HCT116 (cell line): ENCODE measurements at regions not wholly inside any gene's neighbourhood (a gene's known extent, or its start where the extent isn't known, plus 50 kb on each side); places are given as distances from the start of the nearest gene placed in this dataset.

Experiments used
- ATAC-seq: fragments of 200-7000 bp; cut with Tn5 transposase; 2 replicates; pipeline ENCODE4 v1.9.1; 2020; ENCODE audit warnings: mild to moderate bottlenecking, moderate library complexity
- BruUV-seq: library from RNA; stranded (reverse); fragments of 400-500 nt; replicated peaks from 2 replicates; lab custom pipeline; 2021; lab: Mats Ljungman, UMichigan
- CTCF ChIA-PET: fragments of 300-600 bp; sonication (Branson Sonifier 250); formaldehyde crosslinking; loops from one replicate; lab custom pipeline; 2021; ENCODE audit warnings: antibody characterized with exemption; lab: Charles Lee
- POLR2A ChIA-PET: fragments of 300-600, 350-600 bp; sonication (Branson Sonifier 250); formaldehyde crosslinking; loops from one replicate; lab custom pipeline; 2021; ENCODE audit warnings: antibody characterized with exemption; lab: Charles Lee
- RAD21 ChIA-PET, 2 experiments: fragments of 300-600 bp; sonication (Branson Sonifier 250); formaldehyde crosslinking; loops; one replicate each; lab custom pipeline; 2023; ENCODE audit warnings: low total read pairs in 2 of 2; ENCODE audit not compliant: uncharacterized antibody in 2 of 2, unreplicated experiment in 2 of 2, low non-redundant PET in 1 of 2; lab: Charles Lee
- DNase-seq: peaks from one replicate; pipeline ENCODE4 v3.0.0-alpha.2; 2010; ENCODE audit warnings: low read depth, low spot score
- H2AFZ ChIP-seq: fragments of 200-600 bp; shearing (Covaris generic), sonication (generic); 2 replicates; pipeline ENCODE4 v1.6.1; 2017; ENCODE audit warnings: low read depth, mixed run types, mixed read lengths, antibody characterized with exemption, low read length; ENCODE audit not compliant: poor library complexity, severe bottlenecking
- H3K27ac ChIP-seq: 2 replicates; pipeline ENCODE4 v1.5.1; 2012; ENCODE audit warnings: low read depth, low read length
- H3K27me3 ChIP-seq: fragments of 200-600 bp; sonication (generic); 2 replicates; pipeline ENCODE4 v1.6.1; 2016; ENCODE audit warnings: mixed run types, low read length, mixed read lengths; ENCODE audit not compliant: insufficient read depth
- H3K36me3 ChIP-seq, 2 experiments: fragments of 200-500 bp in 1 of 2; fragments of 200-600 bp in 1 of 2; sonication (Bioruptor generic) in 1 of 2; sonication (generic) in 1 of 2; 2 replicates each; pipeline versions ENCODE4 v1.5.1 to v1.6.1; 2014 to 2016; ENCODE audit warnings: low read length in 2 of 2, inconsistent platforms in 1 of 2, mixed read lengths in 1 of 2, mixed run types in 1 of 2; ENCODE audit not compliant: insufficient read depth in 2 of 2, control insufficient read depth in 1 of 2
- H3K4me1 ChIP-seq, 2 experiments: fragments of 200-600 bp in 1 of 2; sonication (generic) in 1 of 2; 2 replicates each; pipeline versions ENCODE4 v1.5.1 to v1.6.1; 2012 to 2017; ENCODE audit warnings: low read length in 2 of 2, inconsistent platforms in 1 of 2, mild to moderate bottlenecking in 1 of 2, mixed read lengths in 1 of 2, mixed run types in 1 of 2, moderate library complexity in 1 of 2; ENCODE audit not compliant: insufficient read depth in 2 of 2, control insufficient read depth in 1 of 2
- H3K4me2 ChIP-seq: fragments of 200-600 bp; sonication (generic); 2 replicates; pipeline ENCODE4 v1.6.1; 2017; ENCODE audit warnings: mixed run types, low read length, mixed read lengths
- H3K4me3 ChIP-seq, 2 experiments: fragments of 200-600 bp in 1 of 2; sonication (generic) in 1 of 2; replicated peaks in 1 of 2; 2 replicates each; pipeline ENCODE4 v1.5.1; 2011 to 2016; ENCODE audit warnings: low read length in 2 of 2, control low read depth in 1 of 2, low read depth in 1 of 2, mild to moderate bottlenecking in 1 of 2, mixed read lengths in 1 of 2, mixed run types in 1 of 2
- H3K79me2 ChIP-seq: fragments of 200-600 bp; sonication (generic); 2 replicates; pipeline ENCODE4 v1.6.1; 2017; ENCODE audit warnings: mild to moderate bottlenecking, mixed run types, low read length, moderate library complexity, mixed read lengths; ENCODE audit not compliant: insufficient read depth
- H3K9ac ChIP-seq: fragments of 200-600 bp; sonication (generic); 2 replicates; pipeline ENCODE4 v1.6.1; 2016; ENCODE audit warnings: low read length, mixed read lengths
- H3K9me2 ChIP-seq: fragments of 200-600 bp; sonication (generic), shearing (Covaris generic); 2 replicates; pipeline ENCODE4 v1.6.1; 2017; ENCODE audit warnings: mixed run types, mild to moderate bottlenecking, moderate library complexity; ENCODE audit not compliant: insufficient read depth
- H3K9me3 ChIP-seq, 2 experiments: fragments of 200-500 bp in 1 of 2; fragments of 200-600 bp in 1 of 2; sonication (Bioruptor generic) in 1 of 2; sonication (generic) in 1 of 2; 2 replicates each; pipeline ENCODE4 v1.6.1; 2014 to 2017; ENCODE audit warnings: low read length in 2 of 2, mixed read lengths in 2 of 2, inconsistent platforms in 1 of 2, low read depth in 1 of 2, mild to moderate bottlenecking in 1 of 2, mixed run types in 1 of 2, moderate library complexity in 1 of 2; ENCODE audit not compliant: control insufficient read depth in 1 of 2, insufficient read depth in 1 of 2
- H4K20me1 ChIP-seq: fragments of 200-600 bp; sonication (generic), shearing (Covaris generic); 2 replicates; pipeline ENCODE4 v1.6.1; 2017; ENCODE audit warnings: mixed run types, mild to moderate bottlenecking, moderate library complexity; ENCODE audit not compliant: insufficient read depth
- CBX3 ChIP-seq: IDR thresholded peaks from 2 replicates; pipeline ENCODE4 v1.6.1; 2012; ENCODE audit warnings: low read depth
- CEBPB ChIP-seq: IDR thresholded peaks from 2 replicates; pipeline ENCODE4 v1.6.1; 2012; ENCODE audit warnings: low read depth
- CTCF ChIP-seq, 3 experiments: fragments of 200-600 bp in 1 of 3; sonication (generic) in 1 of 3; IDR thresholded peaks in 2 of 3; conservative IDR thresholded peaks in 1 of 3; 2 replicates each; pipeline ENCODE4 v1.5.1; 2012 to 2017; ENCODE audit warnings: low read depth in 2 of 3, low read length in 2 of 3, antibody characterized with exemption in 1 of 3, borderline replicate concordance in 1 of 3, control low read depth in 1 of 3, mild to moderate bottlenecking in 1 of 3, mixed read lengths in 1 of 3, mixed run types in 1 of 3, moderate library complexity in 1 of 3; ENCODE audit not compliant: insufficient read depth in 1 of 3
- ELF1 ChIP-seq: IDR thresholded peaks from 2 replicates; pipeline ENCODE4 v1.6.1; 2012; ENCODE audit warnings: low read depth, borderline replicate concordance
- EZH2phosphoT487 ChIP-seq: fragments of 200-600 bp; IDR thresholded peaks from 2 replicates; pipeline ENCODE4 v1.6.1; 2018; ENCODE audit warnings: antibody characterized with exemption, borderline replicate concordance
- FOSL1 ChIP-seq: IDR thresholded peaks from 2 replicates; pipeline ENCODE4 v1.6.1; 2012; ENCODE audit warnings: low read depth
- JUND ChIP-seq: IDR thresholded peaks from 2 replicates; pipeline ENCODE4 v1.6.1; 2012
- POLR2A ChIP-seq: IDR thresholded peaks from 2 replicates; pipeline ENCODE4 v1.7.0; 2011; ENCODE audit warnings: borderline replicate concordance; ENCODE audit not compliant: insufficient read depth, insufficient read length; ENCODE audit errors: extremely low read depth
- SIN3A ChIP-seq: IDR thresholded peaks from 2 replicates; pipeline ENCODE4 v1.6.1; 2012; ENCODE audit warnings: low read depth
- SP1 ChIP-seq: IDR thresholded peaks from 2 replicates; pipeline ENCODE4 v1.6.1; 2012; ENCODE audit warnings: low read depth
- TCF7L2 ChIP-seq: IDR thresholded peaks from 2 replicates; pipeline ENCODE4 v1.7.0; 2011; ENCODE audit warnings: borderline replicate concordance, inconsistent platforms; ENCODE audit not compliant: insufficient read depth, insufficient read length; ENCODE audit errors: extremely low read depth
- YY1 ChIP-seq: IDR thresholded peaks from 2 replicates; pipeline ENCODE4 v1.6.1; 2011; ENCODE audit warnings: low read length, low read depth, moderate library complexity, mild to moderate bottlenecking; ENCODE audit not compliant: insufficient replicate concordance; ENCODE audit errors: extremely low read depth
- ZBTB33 ChIP-seq: IDR thresholded peaks from 2 replicates; pipeline ENCODE4 v1.6.1; 2011; ENCODE audit warnings: mild to moderate bottlenecking, low read length, moderate library complexity; ENCODE audit not compliant: insufficient replicate concordance; ENCODE audit errors: extremely low read depth
- ZNF274 ChIP-seq: fragments of 200-500 bp; sonication (Bioruptor generic); IDR thresholded peaks from 2 replicates; pipeline ENCODE4 v1.6.1; 2014; ENCODE audit warnings: mild to moderate bottlenecking, low read depth, low read length, inconsistent platforms
- intact Hi-C: fragments of 100-400 bp; cut with micrococcal nuclease; formaldehyde crosslinking; loops from 2 replicates; pipeline ENCODE4 v1.10.0; 2022
- TF ChIP-seq, protein P1 (sequence below): IDR thresholded peaks from 2 replicates; pipeline ENCODE4 v1.6.1; 2012
- TF ChIP-seq, protein P2 (sequence below): IDR thresholded peaks from 2 replicates; pipeline ENCODE4 v1.6.1; 2012
- TF ChIP-seq, protein P3 (sequence below): IDR thresholded peaks from 2 replicates; pipeline ENCODE4 v1.6.1; 2012; ENCODE audit warnings: low read depth

GRCh38 chr5:116930616-116931015 is 356.0 kb upstream of the SEMA6A start:
- Histone ChIP-seq H3K27ac (no peak overlapping the region), H3K9me2 (no peaks in the 10 kb centered on the region), H3K4me3 (no peak overlapping the region), H3K79me2 (no peaks in the 10 kb centered on the region), H2AFZ (no peak overlapping the region), H4K20me1 (no peaks in the 10 kb centered on the region), H3K4me1 (no peaks in the 10 kb centered on the region), H3K36me3 (no peaks in the 10 kb centered on the region), H3K4me2 (no peak overlapping the region), H3K27me3 (no peaks in the 10 kb centered on the region), H3K9me3 (no peaks in the 10 kb centered on the region), H3K9ac (no peak overlapping the region)
- CTCF ChIA-PET, result no interaction called here
- TF ChIP-seq YY1 (no peak), CEBPB (no peak), CTCF (IDR thresholded peaks at IDR 0.05 in 2 of 3, conservative IDR thresholded peaks at IDR 0.05 in 1 of 3; ENCODE audit: borderline replicate concordance in 1 of 3, insufficient read depth in 1 of 3, low read depth in 2 of 3, low read length in 2 of 3) (no peak), SIN3A (no peak), ELF1 (no peak), ZNF274 (no peak), CBX3 (no peak), SP1 (no peak), EZH2phosphoT487 (no peak), JUND (no peak), FOSL1 (no peak), TCF7L2 (no peak), ZBTB33 (no peak), POLR2A (no peak)
- TF ChIP-seq, protein P1, sequence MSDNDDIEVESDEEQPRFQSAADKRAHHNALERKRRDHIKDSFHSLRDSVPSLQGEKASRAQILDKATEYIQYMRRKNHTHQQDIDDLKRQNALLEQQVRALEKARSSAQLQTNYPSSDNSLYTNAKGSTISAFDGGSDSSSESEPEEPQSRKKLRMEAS, result no peak
- TF ChIP-seq, protein P2, sequence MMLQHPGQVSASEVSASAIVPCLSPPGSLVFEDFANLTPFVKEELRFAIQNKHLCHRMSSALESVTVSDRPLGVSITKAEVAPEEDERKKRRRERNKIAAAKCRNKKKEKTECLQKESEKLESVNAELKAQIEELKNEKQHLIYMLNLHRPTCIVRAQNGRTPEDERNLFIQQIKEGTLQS, result no peak
- TF ChIP-seq, protein P3, sequence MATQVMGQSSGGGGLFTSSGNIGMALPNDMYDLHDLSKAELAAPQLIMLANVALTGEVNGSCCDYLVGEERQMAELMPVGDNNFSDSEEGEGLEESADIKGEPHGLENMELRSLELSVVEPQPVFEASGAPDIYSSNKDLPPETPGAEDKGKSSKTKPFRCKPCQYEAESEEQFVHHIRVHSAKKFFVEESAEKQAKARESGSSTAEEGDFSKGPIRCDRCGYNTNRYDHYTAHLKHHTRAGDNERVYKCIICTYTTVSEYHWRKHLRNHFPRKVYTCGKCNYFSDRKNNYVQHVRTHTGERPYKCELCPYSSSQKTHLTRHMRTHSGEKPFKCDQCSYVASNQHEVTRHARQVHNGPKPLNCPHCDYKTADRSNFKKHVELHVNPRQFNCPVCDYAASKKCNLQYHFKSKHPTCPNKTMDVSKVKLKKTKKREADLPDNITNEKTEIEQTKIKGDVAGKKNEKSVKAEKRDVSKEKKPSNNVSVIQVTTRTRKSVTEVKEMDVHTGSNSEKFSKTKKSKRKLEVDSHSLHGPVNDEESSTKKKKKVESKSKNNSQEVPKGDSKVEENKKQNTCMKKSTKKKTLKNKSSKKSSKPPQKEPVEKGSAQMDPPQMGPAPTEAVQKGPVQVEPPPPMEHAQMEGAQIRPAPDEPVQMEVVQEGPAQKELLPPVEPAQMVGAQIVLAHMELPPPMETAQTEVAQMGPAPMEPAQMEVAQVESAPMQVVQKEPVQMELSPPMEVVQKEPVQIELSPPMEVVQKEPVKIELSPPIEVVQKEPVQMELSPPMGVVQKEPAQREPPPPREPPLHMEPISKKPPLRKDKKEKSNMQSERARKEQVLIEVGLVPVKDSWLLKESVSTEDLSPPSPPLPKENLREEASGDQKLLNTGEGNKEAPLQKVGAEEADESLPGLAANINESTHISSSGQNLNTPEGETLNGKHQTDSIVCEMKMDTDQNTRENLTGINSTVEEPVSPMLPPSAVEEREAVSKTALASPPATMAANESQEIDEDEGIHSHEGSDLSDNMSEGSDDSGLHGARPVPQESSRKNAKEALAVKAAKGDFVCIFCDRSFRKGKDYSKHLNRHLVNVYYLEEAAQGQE, result no peak
- RAD21 ChIA-PET, result no interaction called here
- intact Hi-C loops, result no loop called here
- ATAC-seq (no peak), DNase-seq (no peak)
- POLR2A ChIA-PET, result no interaction called here
- BruUV-seq, result no TSS peak
